HG03575 (cell line): ENCODE measurements at regions not wholly inside any gene's neighbourhood (a gene's known extent, or its start where the extent isn't known, plus 50 kb on each side); places are given as distances from the start of the nearest gene placed in this dataset.

Source experiments
- ATAC-seq: cut with Tn5 transposase; IDR thresholded peaks from one replicate; pipeline ENCODE4 v1.9.1; 2021; ENCODE audit not compliant: unreplicated experiment, insufficient number of reproducible peaks, low FRiP score; ENCODE audit errors: extremely low read depth

- ATAC-seq, result no peak
Measured at GRCh38 chr18:42559069-42559690, 556.3 kb downstream of the RIT2 start.

GRCh38 chr18:42561521-42561920, 554.0 kb downstream of the RIT2 start:
- ATAC-seq, result no peak

GRCh38 chr18:42563995-42564394, 551.5 kb downstream of the RIT2 start:
- ATAC-seq, result no peak

- no peak for ATAC-seq
Measured at GRCh38 chr18:42564761-42565160, 550.7 kb downstream of the RIT2 start.

- ATAC-seq, result no peak
Measured at GRCh38 chr18:42568773-42569172, 546.7 kb downstream of the RIT2 start.

GRCh38 chr18:42574871-42575270, 540.6 kb downstream of the RIT2 start:
- ATAC-seq, result no peak

GRCh38 chr18:42576124-42576523, 539.4 kb downstream of the RIT2 start:
- no peak for ATAC-seq

GRCh38 chr18:42578792-42579191, 536.7 kb downstream of the RIT2 start:
- no peak for ATAC-seq

- ATAC-seq, result no peak
Measured at GRCh38 chr18:42582266-42582665, 533.2 kb downstream of the RIT2 start.

- ATAC-seq, result no peak
Measured at GRCh38 chr18:42583283-42583731, 532.2 kb downstream of the RIT2 start.

GRCh38 chr18:42586601-42587000, 528.9 kb downstream of the RIT2 start:
- no peak for ATAC-seq

GRCh38 chr18:42588786-42589185, 526.7 kb downstream of the RIT2 start:
- ATAC-seq, result no peak

- ATAC-seq, result no peak
Measured at GRCh38 chr18:42604820-42605219, 510.7 kb downstream of the RIT2 start.

GRCh38 chr18:42606886-42607495, 508.5 kb downstream of the RIT2 start:
- no peak for ATAC-seq

- ATAC-seq, result no peak
Measured at GRCh38 chr18:42611134-42611533, 504.4 kb downstream of the RIT2 start.

- no peak for ATAC-seq
Measured at GRCh38 chr18:42614619-42615293, 500.7 kb downstream of the RIT2 start.

- no peak for ATAC-seq
Measured at GRCh38 chr18:42617221-42617620, 498.3 kb downstream of the RIT2 start.

GRCh38 chr18:42619771-42620170, 495.7 kb downstream of the RIT2 start:
- ATAC-seq, result no peak

GRCh38 chr18:42620657-42621056, 494.8 kb downstream of the RIT2 start:
- ATAC-seq, result no peak

- no peak for ATAC-seq
Measured at GRCh38 chr18:42623935-42624334, 491.6 kb downstream of the RIT2 start.
